Memory B cell (primary cell): ENCODE measurements at regions not wholly inside any gene's neighbourhood (a gene's known extent, or its start where the extent isn't known, plus 50 kb on each side); places are given as distances from the start of the nearest gene placed in this dataset.
A peak's percentile ranks its signal among the peaks of the same experiment; 100 is the strongest.
"Not testable (repeated sequence)": the region's sequence is repeated elsewhere in the genome, so short reads cannot be mapped to it uniquely, and the experiment has no call there.

Experiments
- ATAC-seq: fragments of 150-1000 bp; cut with Tn5 transposase; 2 replicates; pipeline ENCODE4 v1.10.0; 2021; ENCODE audit warnings: low read depth, mild to moderate bottlenecking, moderate library complexity
- DNase-seq, 2 donors: peaks; one replicate each; pipeline ENCODE4 v3.0.0; 2022; ENCODE audit warnings: low spot score in 2 of 2
- H3K27ac Mint-ChIP-seq: one replicate; pipeline ENCODE4 v1.8.0; 2022; ENCODE audit warnings: mild to moderate bottlenecking, moderate library complexity, mixed read lengths
- H3K27me3 Mint-ChIP-seq: one replicate; pipeline ENCODE4 v1.8.0; 2022; ENCODE audit warnings: mixed read lengths
- H3K36me3 Mint-ChIP-seq: one replicate; pipeline ENCODE4 v1.8.0; 2022; ENCODE audit warnings: mild to moderate bottlenecking, mixed read lengths
- H3K4me1 Mint-ChIP-seq: one replicate; pipeline ENCODE4 v1.8.0; 2022; ENCODE audit warnings: mixed read lengths
- H3K4me3 Mint-ChIP-seq: one replicate; pipeline ENCODE4 v1.8.0; 2022; ENCODE audit warnings: mild to moderate bottlenecking, moderate library complexity, mixed read lengths
- H3K9me3 Mint-ChIP-seq: one replicate; pipeline ENCODE4 v1.8.0; 2022; ENCODE audit warnings: mixed read lengths

DNA sequence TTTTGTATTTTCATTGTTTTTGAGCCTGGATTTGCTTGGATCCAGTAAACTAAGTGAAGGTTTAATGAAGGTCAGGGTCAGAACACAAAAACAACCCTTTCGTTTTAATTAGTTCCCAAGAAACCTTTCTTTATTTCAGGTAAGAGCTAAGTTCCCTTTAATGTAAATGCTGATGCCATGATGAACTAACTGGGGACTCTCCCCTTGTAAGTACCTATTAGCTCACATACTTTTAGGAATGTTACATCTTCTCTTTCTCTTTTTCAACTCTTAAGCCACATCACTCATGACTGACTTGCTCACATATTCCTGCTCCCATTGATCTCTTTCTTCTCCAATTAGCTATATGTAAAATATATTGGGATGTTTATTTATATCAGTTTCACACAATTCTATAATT lies 673.1 kb upstream of the CPEB2 start:
- no peaks in the 10 kb centered on the region for H3K27me3 Mint-ChIP-seq
- ATAC-seq, result no peak

DNA sequence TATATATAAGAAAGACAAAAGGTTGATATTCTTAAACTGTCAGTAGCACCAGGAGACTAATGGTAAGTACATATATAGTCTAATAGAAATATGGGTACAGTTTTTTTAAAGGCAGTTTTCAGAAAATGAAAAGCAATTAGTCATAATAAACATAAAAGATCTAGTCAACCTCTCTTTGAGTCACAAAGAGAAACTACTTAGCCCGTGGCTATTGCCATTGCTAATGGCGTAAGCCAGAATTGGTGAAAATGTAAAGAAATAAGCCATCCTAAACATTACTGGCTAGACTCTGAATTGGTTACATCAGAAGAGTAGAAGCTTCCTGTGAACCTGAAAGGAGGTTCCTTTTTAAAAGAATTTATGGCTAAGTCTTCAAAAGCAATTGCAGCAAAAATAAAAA lies 668.7 kb upstream of the CPEB2 start:
- DNase-seq (no peak), ATAC-seq (no peak)
- Mint-ChIP-seq H3K27ac (no peak overlapping the region), H3K4me3 (no peak overlapping the region), H3K27me3 (no peaks in the 10 kb centered on the region), H3K4me1 (peaks cover 6% of the 10 kb centered on the region), H3K9me3 (no peaks in the 10 kb centered on the region), H3K36me3 (no peaks in the 10 kb centered on the region)

More for the DNA sequence above, 673.1 kb upstream of the CPEB2 start:
- DNase-seq, result no peak
- Mint-ChIP-seq H3K36me3 (no peaks in the 10 kb centered on the region), H3K27ac (no peak overlapping the region), H3K4me3 (no peak overlapping the region), H3K4me1 (no peaks in the 10 kb centered on the region), H3K9me3 (peaks cover 3% of the 10 kb centered on the region)

DNA sequence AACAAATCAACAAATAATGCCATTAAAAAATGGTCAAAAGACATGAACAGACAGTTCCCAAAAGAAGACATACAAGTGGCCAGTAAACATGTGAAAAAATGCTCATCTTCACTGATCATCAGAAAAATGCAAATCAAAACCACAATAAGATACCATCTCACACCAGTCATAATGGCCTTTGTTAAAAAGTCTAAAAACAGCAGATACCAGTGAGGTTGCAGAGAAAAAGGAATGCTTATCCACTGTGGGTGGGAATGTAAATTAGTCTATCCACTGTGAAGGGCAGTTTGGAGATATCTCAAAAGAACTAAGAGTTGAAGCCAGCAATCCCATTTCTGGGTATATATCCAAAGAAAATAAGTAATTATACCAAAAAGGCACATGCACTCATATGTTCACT lies 668.1 kb upstream of the CPEB2 start:
- Mint-ChIP-seq H3K4me1 (peaks cover 11% of the 10 kb centered on the region), H3K9me3 (no peaks in the 10 kb centered on the region), H3K27ac (no peak overlapping the region), H3K4me3 (no peak overlapping the region), H3K27me3 (no peaks in the 10 kb centered on the region), H3K36me3 (no peaks in the 10 kb centered on the region)
- DNase-seq (no peak), ATAC-seq (no peak)

DNA sequence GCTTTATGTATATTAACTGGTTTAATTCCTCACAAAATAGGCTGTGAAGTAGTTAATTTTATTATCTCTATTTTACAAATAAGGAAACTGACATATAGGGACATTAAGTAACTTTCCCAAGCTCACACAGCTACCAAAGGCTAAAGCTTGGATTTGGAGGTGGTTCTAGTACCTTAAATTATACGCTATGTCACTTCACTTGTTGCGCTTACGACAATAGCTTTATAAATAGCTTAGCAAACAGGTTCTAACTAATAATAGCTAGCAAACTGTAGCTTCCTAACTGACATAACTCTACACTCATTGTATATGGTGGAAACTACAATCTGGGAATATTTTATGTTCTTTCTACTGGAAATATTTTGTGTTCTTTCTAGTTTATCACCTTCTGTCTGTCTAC lies 666.4 kb upstream of the CPEB2 start:
- no peak overlapping the region for H3K4me3 Mint-ChIP-seq
- H3K9me3 Mint-ChIP-seq, result no peaks in the 10 kb centered on the region
- peaks cover 18% of the 10 kb centered on the region for H3K4me1 Mint-ChIP-seq
- DNase-seq, result no peak
- H3K27ac Mint-ChIP-seq, result no peak overlapping the region
- no peak for ATAC-seq
- H3K36me3 Mint-ChIP-seq, result no peaks in the 10 kb centered on the region
- no peaks in the 10 kb centered on the region for H3K27me3 Mint-ChIP-seq

DNA sequence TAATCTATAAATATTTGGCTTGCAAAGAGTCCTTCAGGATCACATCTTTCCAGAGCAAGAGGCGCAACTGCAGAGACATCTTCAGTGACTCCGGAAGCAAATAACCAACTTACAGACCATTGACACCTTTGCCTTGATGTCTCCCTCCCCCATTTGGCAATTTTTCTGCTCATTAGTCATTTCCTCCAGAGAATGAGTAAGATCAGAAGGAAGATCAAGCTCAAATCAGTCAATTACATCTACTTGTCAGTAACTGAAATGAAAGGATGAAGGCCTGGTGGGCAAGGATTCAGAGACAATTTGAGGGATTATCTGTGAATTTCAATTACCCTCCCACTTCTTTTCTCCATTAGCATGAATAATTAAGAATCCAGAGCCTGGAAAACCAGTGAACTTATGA lies 665.6 kb upstream of the CPEB2 start:
- Mint-ChIP-seq H3K27ac (no peak overlapping the region), H3K4me1 (peaks cover 18% of the 10 kb centered on the region), H3K9me3 (no peaks in the 10 kb centered on the region), H3K27me3 (no peaks in the 10 kb centered on the region), H3K36me3 (no peaks in the 10 kb centered on the region), H3K4me3 (no peak overlapping the region)
- ATAC-seq, result no peak
- no peak for DNase-seq

DNA sequence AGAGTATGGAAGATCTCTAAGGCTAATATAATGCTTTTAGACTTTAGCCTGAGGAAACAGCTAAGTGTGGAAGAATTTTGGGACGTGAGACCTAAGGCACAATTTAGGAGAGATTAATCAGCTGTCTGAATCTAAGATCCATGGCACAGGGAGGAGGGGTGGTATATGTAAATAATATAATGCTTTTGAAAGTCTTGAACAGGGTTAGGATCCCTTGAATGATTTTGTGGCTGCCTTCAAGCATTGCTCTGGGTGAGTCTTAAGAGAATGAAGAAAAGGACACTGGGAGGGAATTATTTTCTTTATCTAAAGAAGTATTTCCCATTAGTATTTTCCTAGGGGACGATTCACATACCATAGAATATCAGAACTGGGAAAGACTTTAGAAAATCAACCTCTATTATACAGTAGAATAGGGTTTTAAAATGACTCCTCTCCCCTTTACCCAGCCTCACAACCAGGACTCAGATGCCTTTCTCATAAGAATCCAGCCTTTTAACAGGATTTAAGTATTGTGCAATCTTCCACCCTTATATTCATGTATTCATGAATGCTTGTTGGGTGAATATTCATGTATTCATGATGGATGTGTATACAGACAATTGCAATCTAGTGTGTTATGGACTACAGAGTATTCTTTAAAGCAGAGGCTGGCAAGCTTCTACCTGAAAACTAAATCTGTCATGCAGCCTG lies 664.2 kb upstream of the CPEB2 start:
- H3K4me1 Mint-ChIP-seq, result peaks cover 18% of the 10 kb centered on the region
- DNase-seq (no peak), ATAC-seq (no peak)
- H3K36me3 Mint-ChIP-seq, result no peaks in the 10 kb centered on the region
- no peaks in the 10 kb centered on the region for H3K27me3 Mint-ChIP-seq
- H3K4me3 Mint-ChIP-seq, result no peak overlapping the region
- H3K27ac Mint-ChIP-seq, result no peak overlapping the region
- H3K9me3 Mint-ChIP-seq, result no peaks in the 10 kb centered on the region

DNA sequence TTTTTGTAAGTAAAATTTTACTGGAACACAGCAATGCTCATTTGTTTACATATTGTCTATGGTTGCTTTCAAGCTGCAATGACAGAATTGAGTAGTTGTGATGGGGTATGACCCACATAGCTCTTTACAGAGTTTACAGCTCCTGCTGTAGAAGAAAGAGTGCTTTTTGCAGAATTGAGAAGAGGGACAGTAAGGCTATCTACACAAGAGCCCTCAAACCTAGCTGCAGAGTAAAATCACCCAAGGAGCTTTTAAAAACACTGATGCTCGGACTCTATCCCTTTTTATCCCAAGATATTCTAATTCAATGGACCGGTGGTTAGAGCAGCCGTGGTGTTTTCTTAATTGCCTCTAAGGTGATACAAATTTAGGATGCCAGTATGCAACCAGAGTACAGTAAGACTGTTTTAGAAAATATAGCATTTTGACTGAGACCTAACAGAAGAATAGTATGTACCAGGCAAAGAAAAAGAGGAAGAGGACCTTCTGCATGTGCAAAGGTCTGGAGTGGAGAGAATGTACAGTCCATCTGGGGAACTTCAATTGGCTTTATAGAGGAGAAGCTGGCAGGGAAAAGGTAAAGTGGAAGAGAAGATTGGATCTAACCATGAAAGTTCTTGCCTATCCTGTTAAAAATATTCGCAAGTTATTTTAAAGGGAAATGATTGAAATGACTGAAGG lies 663.6 kb upstream of the CPEB2 start:
- H3K27ac Mint-ChIP-seq, result no peak overlapping the region
- H3K4me3 Mint-ChIP-seq, result no peak overlapping the region
- DNase-seq, result no peak
- H3K27me3 Mint-ChIP-seq, result no peaks in the 10 kb centered on the region
- ATAC-seq, result peak; percentile 61
- H3K36me3 Mint-ChIP-seq, result no peaks in the 10 kb centered on the region
- no peaks in the 10 kb centered on the region for H3K9me3 Mint-ChIP-seq
- peaks cover 18% of the 10 kb centered on the region for H3K4me1 Mint-ChIP-seq

DNA sequence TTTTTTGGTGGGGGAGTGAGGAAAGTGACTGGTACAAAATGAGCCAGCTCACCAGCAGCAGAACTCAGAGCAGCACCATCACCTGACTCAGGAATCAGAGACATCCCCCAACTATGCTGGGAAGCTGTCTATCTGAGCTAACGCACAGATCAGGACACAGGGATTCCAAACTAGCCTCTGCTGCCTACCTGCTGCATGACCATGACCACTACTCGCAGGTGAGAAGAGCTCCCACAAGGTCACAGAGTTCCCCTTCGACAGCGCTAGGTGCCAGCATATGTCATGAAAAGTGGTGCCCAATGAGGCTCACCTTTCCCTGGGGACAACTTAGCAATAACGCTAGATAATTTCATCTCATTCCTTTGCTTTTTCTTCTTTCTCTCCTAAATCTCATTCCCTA lies 662.6 kb upstream of the CPEB2 start:
- Mint-ChIP-seq H3K27ac (no peak overlapping the region), H3K4me3 (no peak overlapping the region), H3K9me3 (no peaks in the 10 kb centered on the region), H3K4me1 (peaks cover 21% of the 10 kb centered on the region), H3K36me3 (no peaks in the 10 kb centered on the region), H3K27me3 (no peaks in the 10 kb centered on the region)
- ATAC-seq (no peak), DNase-seq (no peak)

DNA sequence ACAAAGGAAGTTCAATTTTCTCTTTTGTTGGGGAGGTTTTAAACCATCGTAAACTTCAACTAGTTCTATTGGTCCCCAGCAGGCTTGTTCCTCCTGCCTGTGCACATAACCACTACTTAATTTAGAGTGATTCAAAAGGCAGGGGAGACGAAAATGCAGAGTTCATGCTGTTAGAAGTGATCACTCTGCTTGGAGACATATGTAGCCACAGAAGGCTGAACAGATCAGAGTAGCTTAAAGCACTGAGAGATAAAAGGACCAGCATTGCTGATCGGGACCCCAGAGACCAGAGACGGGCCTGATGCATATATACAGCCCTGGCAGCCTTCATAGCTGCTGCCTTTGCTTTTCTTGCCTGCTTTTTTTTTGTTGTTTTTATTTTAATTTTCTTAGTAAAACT lies 662.0 kb upstream of the CPEB2 start:
- ATAC-seq, result no peak
- H3K27me3 Mint-ChIP-seq, result no peaks in the 10 kb centered on the region
- no peaks in the 10 kb centered on the region for H3K9me3 Mint-ChIP-seq
- H3K4me3 Mint-ChIP-seq, result no peak overlapping the region
- H3K4me1 Mint-ChIP-seq, result peaks cover 23% of the 10 kb centered on the region
- DNase-seq, result no peak
- no peak overlapping the region for H3K27ac Mint-ChIP-seq
- no peaks in the 10 kb centered on the region for H3K36me3 Mint-ChIP-seq

DNA sequence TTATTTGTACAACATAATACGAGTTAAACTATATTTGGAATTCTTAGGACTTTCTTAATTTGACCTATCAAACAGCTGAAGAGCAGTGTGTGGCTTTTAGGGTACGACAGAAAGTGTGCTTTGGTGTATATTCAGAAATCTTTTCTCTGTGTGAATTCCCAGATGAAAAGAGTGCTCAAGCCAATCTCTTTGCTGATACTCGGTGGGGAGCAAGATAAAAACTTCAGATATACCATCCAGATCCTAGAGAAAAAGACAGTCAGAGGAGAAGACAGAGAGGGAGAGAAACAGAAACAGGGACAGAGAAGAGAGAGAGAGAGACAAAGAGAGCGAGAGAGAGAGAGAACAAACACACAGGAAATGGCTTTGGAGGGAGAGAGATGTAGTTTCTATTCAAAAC lies 658.3 kb upstream of the CPEB2 start:
- Mint-ChIP-seq H3K36me3 (no peaks in the 10 kb centered on the region), H3K4me1 (peaks cover 18% of the 10 kb centered on the region), H3K27me3 (no peaks in the 10 kb centered on the region), H3K9me3 (no peaks in the 10 kb centered on the region), H3K4me3 (no peak overlapping the region), H3K27ac (no peak overlapping the region)
- DNase-seq (no peak), ATAC-seq (no peak)

DNA sequence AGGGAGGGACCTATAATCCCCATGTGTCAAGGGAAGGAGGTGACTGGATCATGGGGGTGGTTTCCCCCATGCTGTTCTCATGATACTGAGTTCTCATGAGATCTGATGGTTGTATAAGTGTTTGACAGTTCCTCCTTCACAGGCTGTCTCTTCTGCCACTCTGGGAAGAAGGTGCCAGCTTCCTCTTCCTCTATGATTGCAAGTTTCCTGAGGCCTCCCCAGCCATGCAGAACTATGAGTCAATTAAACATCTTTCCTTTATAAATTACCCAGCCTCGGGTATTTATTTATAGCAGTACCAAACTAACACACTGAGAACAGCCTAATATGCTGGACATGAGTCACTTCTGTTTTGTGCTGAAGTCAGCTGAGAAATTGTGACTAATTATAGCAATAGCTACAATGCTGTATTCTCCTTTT lies 656.9 kb upstream of the CPEB2 start:
- no peaks in the 10 kb centered on the region for H3K36me3 Mint-ChIP-seq
- no peak overlapping the region for H3K4me3 Mint-ChIP-seq
- H3K27me3 Mint-ChIP-seq, result no peaks in the 10 kb centered on the region
- no peak overlapping the region for H3K27ac Mint-ChIP-seq
- no peak for ATAC-seq
- no peak for DNase-seq
- no peaks in the 10 kb centered on the region for H3K9me3 Mint-ChIP-seq
- H3K4me1 Mint-ChIP-seq, result peaks cover 8% of the 10 kb centered on the region

DNA sequence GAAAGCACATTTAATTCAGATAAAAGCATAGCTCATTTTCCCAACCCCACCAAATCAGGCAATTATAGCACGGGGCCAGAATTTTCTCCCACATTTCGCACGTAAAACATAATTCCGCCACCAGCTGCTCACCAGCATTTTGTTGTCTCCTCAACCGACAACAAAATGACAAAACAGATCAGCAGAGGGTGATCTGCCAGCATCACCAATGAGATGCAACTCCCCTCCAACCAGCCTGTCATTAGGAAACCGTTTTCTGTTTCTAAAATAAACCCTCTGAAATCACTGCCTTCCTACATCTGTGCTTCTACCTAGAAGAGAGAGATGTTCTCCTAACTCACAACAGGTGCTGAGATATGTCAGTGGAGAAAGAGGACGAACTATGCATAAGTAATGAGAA lies 654.8 kb upstream of the CPEB2 start:
- Mint-ChIP-seq H3K27ac (no peak overlapping the region), H3K36me3 (no peaks in the 10 kb centered on the region), H3K9me3 (no peaks in the 10 kb centered on the region), H3K4me3 (no peak overlapping the region), H3K4me1 (peaks cover 8% of the 10 kb centered on the region), H3K27me3 (no peaks in the 10 kb centered on the region)
- DNase-seq (no peak), ATAC-seq (no peak)

DNA sequence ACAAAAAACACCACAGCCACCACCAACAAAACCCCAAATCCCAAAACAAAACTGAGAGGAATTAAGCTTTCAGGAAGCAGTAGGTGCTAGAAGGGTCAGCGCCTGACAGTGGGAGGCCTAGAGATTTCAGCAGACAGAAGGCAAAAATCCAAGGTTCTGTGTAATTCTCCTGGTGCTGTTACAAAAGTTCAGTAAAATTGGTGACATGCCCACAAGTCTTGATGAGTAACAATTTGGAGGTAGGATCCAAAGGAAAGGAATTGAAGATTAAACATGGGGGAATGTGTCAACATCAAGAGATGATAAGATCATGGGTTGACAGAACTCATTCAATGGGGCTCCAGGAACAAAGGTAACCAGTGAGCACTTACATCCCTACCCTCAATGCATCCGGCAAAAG lies 653.8 kb upstream of the CPEB2 start:
- Mint-ChIP-seq H3K36me3 (no peaks in the 10 kb centered on the region), H3K27me3 (no peaks in the 10 kb centered on the region), H3K4me3 (no peak overlapping the region), H3K9me3 (no peaks in the 10 kb centered on the region), H3K4me1 (peaks cover 12% of the 10 kb centered on the region), H3K27ac (no peak overlapping the region)
- ATAC-seq, result no peak
- DNase-seq, result no peak

DNA sequence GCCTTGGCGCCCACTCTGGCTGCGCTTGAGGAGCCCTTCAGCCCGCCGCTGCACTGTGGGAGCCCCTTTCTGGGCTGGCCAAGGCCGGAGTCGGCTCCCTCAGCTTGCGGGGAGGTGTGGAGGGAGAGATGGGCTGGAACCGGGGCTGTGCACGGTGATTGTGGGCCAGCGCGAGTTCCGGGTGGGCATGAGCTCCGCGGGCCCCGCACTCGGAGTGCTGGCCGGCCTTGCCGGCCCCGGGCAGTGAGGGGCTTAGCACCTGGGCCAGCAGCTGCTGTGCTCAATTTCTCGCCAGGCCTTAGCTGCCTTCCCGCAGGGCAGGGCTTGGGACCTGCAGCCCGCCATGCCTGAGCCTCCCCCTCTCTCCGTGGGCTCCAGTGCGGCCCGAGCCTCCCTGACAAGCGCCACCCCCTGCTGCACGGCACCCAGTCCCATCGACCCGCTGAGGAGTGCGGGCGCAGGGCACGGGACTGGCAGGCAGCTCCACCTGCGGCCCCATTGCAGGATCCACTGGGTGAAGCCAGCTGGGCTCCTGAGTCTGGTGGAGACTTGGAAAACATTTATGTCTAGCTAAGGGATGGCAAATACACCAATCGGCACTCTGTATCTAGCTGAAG lies 643.6 kb upstream of the CPEB2 start:
- H3K4me1 Mint-ChIP-seq, result not testable (repeated sequence)

DNA sequence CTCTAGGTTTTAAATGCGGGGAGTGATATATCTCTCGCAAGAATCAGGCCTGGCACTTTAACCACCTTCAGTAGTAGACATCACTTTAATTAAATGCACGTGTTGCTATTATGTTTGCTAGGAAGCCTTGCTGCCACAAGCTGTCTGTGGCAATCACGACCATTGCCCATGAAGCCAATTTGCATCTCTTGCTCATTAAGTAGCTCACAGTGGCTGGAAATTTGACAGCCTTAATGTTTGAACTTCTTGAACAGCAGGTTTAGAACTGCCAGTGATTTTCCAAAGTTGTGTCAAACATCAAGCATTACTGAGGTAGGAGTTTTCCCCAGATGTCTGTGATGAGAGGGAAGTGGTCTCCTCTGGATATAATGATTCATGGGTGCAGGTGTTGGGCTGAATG lies 642.3 kb upstream of the CPEB2 start:
- no peaks in the 10 kb centered on the region for H3K27me3 Mint-ChIP-seq
- H3K27ac Mint-ChIP-seq, result no peak overlapping the region
- ATAC-seq (no peak), DNase-seq (no peak)
- peaks cover 5% of the 10 kb centered on the region for H3K4me1 Mint-ChIP-seq
- no peaks in the 10 kb centered on the region for H3K9me3 Mint-ChIP-seq
- H3K36me3 Mint-ChIP-seq, result no peaks in the 10 kb centered on the region
- no peak overlapping the region for H3K4me3 Mint-ChIP-seq

More for the DNA sequence above, 643.6 kb upstream of the CPEB2 start:
- not testable (repeated sequence) for H3K9me3 Mint-ChIP-seq, H3K4me3 Mint-ChIP-seq, H3K36me3 Mint-ChIP-seq, H3K27me3 Mint-ChIP-seq, DNase-seq, ATAC-seq, H3K27ac Mint-ChIP-seq
